Trophoblast cell (in vitro differentiated cells and primary cell): ENCODE measurements at regions not wholly inside any gene's neighbourhood (a gene's known extent, or its start where the extent isn't known, plus 50 kb on each side); places are given as distances from the start of the nearest gene placed in this dataset.
"Not testable (repeated sequence)": the region's sequence is repeated elsewhere in the genome, so short reads cannot be mapped to it uniquely, and the experiment has no call there.

ENCODE experiments used
- DNase-seq, 2 donors: peaks; one replicate each; pipeline ENCODE4 v3.0.0-alpha.2; 2016
- H2AFZ ChIP-seq: 2 replicates; pipeline ENCODE4 v1.6.1; 2013; ENCODE audit warnings: low read length, moderate library complexity, mild to moderate bottlenecking; ENCODE audit not compliant: insufficient read depth, poor library complexity
- H2AK5ac ChIP-seq: 2 replicates; pipeline ENCODE4 v1.6.1; 2013; ENCODE audit warnings: mild to moderate bottlenecking, low read length
- H2BK120ac ChIP-seq: 2 replicates; pipeline ENCODE4 v1.6.1; 2013; ENCODE audit warnings: low read length, mild to moderate bottlenecking, moderate library complexity; ENCODE audit not compliant: insufficient read depth, poor library complexity
- H2BK12ac ChIP-seq: 2 replicates; pipeline ENCODE4 v1.6.1; 2013; ENCODE audit warnings: mild to moderate bottlenecking, low read length, moderate library complexity
- H2BK5ac ChIP-seq: 2 replicates; pipeline ENCODE4 v1.6.1; 2013; ENCODE audit warnings: low read length, low read depth, moderate library complexity, mild to moderate bottlenecking; ENCODE audit not compliant: poor library complexity
- H3K14ac ChIP-seq: 2 replicates; pipeline ENCODE4 v1.6.1; 2013; ENCODE audit warnings: mild to moderate bottlenecking, low read length
- H3K18ac ChIP-seq: 2 replicates; pipeline ENCODE4 v1.6.1; 2013; ENCODE audit warnings: mild to moderate bottlenecking, low read length
- H3K23ac ChIP-seq: 2 replicates; pipeline ENCODE4 v1.6.1; 2013; ENCODE audit warnings: low read length
- H3K27ac ChIP-seq: 2 replicates; pipeline ENCODE4 v1.5.1; 2013; ENCODE audit warnings: low read depth, mild to moderate bottlenecking, inconsistent platforms, low read length, moderate library complexity
- H3K27me3 ChIP-seq: 2 replicates; pipeline ENCODE4 v1.6.1; 2013; ENCODE audit warnings: inconsistent platforms, mild to moderate bottlenecking, low read length, moderate library complexity; ENCODE audit not compliant: insufficient read depth
- H3K36me3 ChIP-seq, 2 experiments: 1 replicate in 1 of 2; 2 replicates in 1 of 2; pipeline ENCODE4 v1.6.1; 2013; ENCODE audit warnings: low read length in 2 of 2, mild to moderate bottlenecking in 2 of 2, moderate library complexity in 1 of 2; ENCODE audit not compliant: insufficient read depth in 2 of 2, control insufficient read depth in 1 of 2
- H3K4ac ChIP-seq: 2 replicates; pipeline ENCODE4 v1.6.1; 2013; ENCODE audit warnings: low read depth, mild to moderate bottlenecking, low read length, moderate library complexity
- H3K4me1 ChIP-seq, 2 experiments: 1 replicate in 1 of 2; 2 replicates in 1 of 2; pipeline ENCODE4 v1.6.1; 2013; ENCODE audit warnings: low read length in 2 of 2, mild to moderate bottlenecking in 2 of 2, moderate library complexity in 1 of 2; ENCODE audit not compliant: insufficient read depth in 2 of 2, control insufficient read depth in 1 of 2
- H3K4me2 ChIP-seq: 2 replicates; pipeline ENCODE4 v1.6.1; 2013; ENCODE audit warnings: inconsistent platforms, mild to moderate bottlenecking, low read length, moderate library complexity
- H3K4me3 ChIP-seq: 2 replicates; pipeline ENCODE4 v1.5.1; 2013; ENCODE audit warnings: mild to moderate bottlenecking, low read depth, low read length, inconsistent platforms
- H3K79me1 ChIP-seq: one replicate; pipeline ENCODE4 v1.6.1; 2013; ENCODE audit warnings: low read length
- H3K79me2 ChIP-seq: 2 replicates; pipeline ENCODE4 v1.6.1; 2013; ENCODE audit warnings: low read length, mild to moderate bottlenecking; ENCODE audit not compliant: control insufficient read depth, insufficient read depth, poor library complexity
- H3K9ac ChIP-seq: 2 replicates; pipeline ENCODE4 v1.6.1; 2013; ENCODE audit warnings: mild to moderate bottlenecking, low read length
- H3K9me3 ChIP-seq: 2 replicates; pipeline ENCODE4 v1.6.1; 2013; ENCODE audit warnings: low read depth, mild to moderate bottlenecking, control low read depth, inconsistent platforms, low read length; ENCODE audit not compliant: insufficient read depth
- H4K12ac ChIP-seq: 2 replicates; pipeline ENCODE4 v1.6.1; 2013; ENCODE audit warnings: low read depth, mild to moderate bottlenecking, low read length, moderate library complexity
- H4K8ac ChIP-seq: 2 replicates; pipeline ENCODE4 v1.6.1; 2013; ENCODE audit warnings: low read depth, mild to moderate bottlenecking, low read length, moderate library complexity
- H4K91ac ChIP-seq: one replicate; pipeline ENCODE4 v1.6.1; 2013; ENCODE audit warnings: low read depth, mild to moderate bottlenecking, low read length, moderate library complexity
- WGBS: extraction: QIAGEN DNeasy Blood & Tissue Kit; methylation state at CpG from one replicate; pipeline ENCODE4 v1.1.7; 2013; ENCODE audit warnings: missing lambda C conversion rate; ENCODE audit not compliant: insufficient read length, insufficient coverage; ENCODE audit errors: extremely low coverage; 5-methylcytosine and 5-hydroxymethylcytosine counted together

DNA sequence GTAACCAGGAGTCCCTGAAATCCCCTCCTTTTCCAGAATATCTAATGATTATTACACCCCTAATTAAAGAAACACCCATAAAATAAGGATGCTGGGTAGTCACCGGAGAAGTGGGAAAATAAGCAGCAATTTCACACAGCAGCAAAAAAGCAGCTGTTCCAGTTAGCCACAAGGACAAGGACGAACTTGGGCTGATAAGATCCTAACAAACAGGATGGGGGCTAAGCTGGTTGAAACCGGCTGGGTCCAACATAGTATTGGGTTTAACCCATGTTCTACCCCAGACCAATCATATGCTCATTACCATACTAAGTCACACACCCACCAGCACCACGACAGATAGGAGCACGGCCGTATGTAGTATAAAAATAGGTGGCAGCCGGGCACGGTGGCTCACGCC, 100.7 kb downstream of the RPL10L start:
- Histone ChIP-seq H2BK5ac (no peak overlapping the region), H2AFZ (no peak overlapping the region), H3K18ac (no peak overlapping the region), H3K27me3 (no peaks in the 10 kb centered on the region), H3K9ac (no peak overlapping the region), H3K4ac (no peak overlapping the region), H3K79me2 (no peaks in the 10 kb centered on the region), H2BK12ac (no peak overlapping the region), H3K9me3 (no peaks in the 10 kb centered on the region), H3K79me1 (no peaks in the 10 kb centered on the region), H3K4me3 (no peak overlapping the region), H4K12ac (no peak overlapping the region), H4K91ac (no peak overlapping the region), H2AK5ac (no peak overlapping the region), H3K27ac (no peak overlapping the region), H4K8ac (no peak overlapping the region), H3K4me2 (no peak overlapping the region), H2BK120ac (no peak overlapping the region), H3K14ac (no peak overlapping the region), H3K4me1 (no peaks in the 10 kb centered on the region), H3K23ac (no peak overlapping the region), H3K36me3 (no peaks in the 10 kb centered on the region)
- WGBS, result no CpG with 5 or more reads among the region's 9 CpGs
- DNase-seq, result no peak

DNA sequence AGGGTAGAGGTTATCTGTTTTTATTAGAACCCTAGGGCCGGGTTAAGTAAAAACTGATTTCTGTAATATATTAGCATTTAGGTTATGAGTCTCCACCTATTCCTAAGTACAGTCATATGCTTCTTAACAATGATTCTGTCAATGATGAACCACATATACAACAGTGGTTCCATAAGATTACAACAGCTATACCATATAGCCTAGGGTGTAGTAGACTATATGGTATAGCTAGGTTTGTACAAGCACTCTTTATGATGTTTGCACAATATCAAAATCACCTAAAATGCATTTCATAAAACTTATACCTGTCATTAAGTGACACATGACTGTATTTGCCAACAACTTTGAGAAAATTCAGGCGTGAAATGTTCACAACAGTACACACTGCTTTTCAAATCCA, 110.6 kb downstream of the RPL10L start:
- H3K4me1 ChIP-seq, result no peaks in the 10 kb centered on the region
- H2BK120ac ChIP-seq, result no peak overlapping the region
- H3K4me2 ChIP-seq, result no peak overlapping the region
- H2BK12ac ChIP-seq, result no peak overlapping the region
- no peak for DNase-seq
- H4K91ac ChIP-seq, result no peak overlapping the region
- no peak overlapping the region for H3K9ac ChIP-seq
- H3K9me3 ChIP-seq, result no peaks in the 10 kb centered on the region
- no peaks in the 10 kb centered on the region for H3K27me3 ChIP-seq
- no peak overlapping the region for H3K14ac ChIP-seq
- no peaks in the 10 kb centered on the region for H3K79me2 ChIP-seq
- no peak overlapping the region for H2AK5ac ChIP-seq
- H3K36me3 ChIP-seq, result no peaks in the 10 kb centered on the region
- WGBS, result no CpG with 5 or more reads among the region's 2 CpGs
- no peak overlapping the region for H2BK5ac ChIP-seq
- H4K12ac ChIP-seq, result no peak overlapping the region
- no peak overlapping the region for H3K4me3 ChIP-seq
- H3K79me1 ChIP-seq, result no peaks in the 10 kb centered on the region
- no peak overlapping the region for H2AFZ ChIP-seq
- no peak overlapping the region for H4K8ac ChIP-seq
- H3K18ac ChIP-seq, result no peak overlapping the region
- H3K27ac ChIP-seq, result no peak overlapping the region
- H3K23ac ChIP-seq, result no peak overlapping the region
- no peak overlapping the region for H3K4ac ChIP-seq

DNA sequence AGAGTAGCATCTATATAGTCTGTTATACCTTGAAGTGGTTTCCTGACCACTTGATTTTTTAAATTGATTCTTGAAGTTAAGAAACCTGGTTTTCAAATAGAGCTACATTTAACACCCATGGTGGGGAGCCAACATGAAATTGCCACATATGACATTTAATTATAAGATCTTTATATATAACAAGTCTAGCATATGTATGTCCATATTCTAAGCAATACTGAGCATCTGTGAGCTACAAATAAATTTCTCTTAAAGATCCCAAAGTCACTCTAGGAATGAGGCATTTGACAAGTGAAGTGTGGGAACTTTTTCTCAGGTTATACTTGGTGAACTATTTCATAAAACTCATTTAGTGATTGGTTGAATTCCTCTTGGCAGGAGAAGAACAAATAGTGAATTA, 132.5 kb downstream of the RPL10L start:
- Histone ChIP-seq H3K14ac (no peak overlapping the region), H2AK5ac (no peak overlapping the region), H2AFZ (no peak overlapping the region), H3K4me3 (no peak overlapping the region), H2BK120ac (no peak overlapping the region), H3K4ac (no peak overlapping the region), H4K8ac (no peak overlapping the region), H2BK12ac (no peak overlapping the region), H3K9ac (no peak overlapping the region), H3K18ac (no peak overlapping the region), H3K79me1 (no peaks in the 10 kb centered on the region), H3K27ac (no peak overlapping the region), H3K4me2 (no peak overlapping the region), H4K91ac (no peak overlapping the region), H3K4me1 (no peaks in the 10 kb centered on the region), H3K79me2 (no peaks in the 10 kb centered on the region), H2BK5ac (no peak overlapping the region), H3K27me3 (no peaks in the 10 kb centered on the region), H4K12ac (no peak overlapping the region), H3K9me3 (no peaks in the 10 kb centered on the region), H3K36me3 (no peaks in the 10 kb centered on the region), H3K23ac (no peak overlapping the region)
- DNase-seq, result no peak

DNA sequence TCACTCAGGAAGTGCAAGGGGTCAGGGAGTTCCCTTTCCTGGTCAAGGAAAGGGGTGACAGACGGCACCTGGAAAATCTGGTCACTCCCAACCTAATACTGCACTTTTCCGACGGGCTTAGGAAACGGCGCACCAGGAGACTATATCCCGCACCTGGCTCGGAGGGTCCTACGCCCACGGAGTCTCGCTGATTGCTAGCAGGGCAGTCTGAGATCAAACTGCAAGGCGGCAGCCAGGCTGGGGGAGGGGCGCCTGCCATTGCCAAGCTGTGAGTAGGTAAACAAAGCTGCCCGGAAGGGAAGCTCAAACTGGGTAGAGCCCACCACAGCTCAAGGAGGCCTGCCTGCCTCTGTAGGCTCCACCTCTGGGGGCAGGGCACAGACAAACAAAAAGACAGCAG, 142.8 kb downstream of the RPL10L start:
- not testable (repeated sequence) for H3K14ac ChIP-seq, H2BK12ac ChIP-seq, H3K27me3 ChIP-seq, H3K27ac ChIP-seq, H3K79me2 ChIP-seq, H4K12ac ChIP-seq, H3K4me2 ChIP-seq, H3K4ac ChIP-seq, H2AFZ ChIP-seq, H3K79me1 ChIP-seq, H4K8ac ChIP-seq, H2AK5ac ChIP-seq, H3K18ac ChIP-seq, H3K4me1 ChIP-seq, H3K4me3 ChIP-seq, H2BK5ac ChIP-seq, H2BK120ac ChIP-seq, H3K9me3 ChIP-seq, H3K23ac ChIP-seq, DNase-seq, H4K91ac ChIP-seq, H3K36me3 ChIP-seq, H3K9ac ChIP-seq
- no CpG with 5 or more reads among the region's 13 CpGs for WGBS

DNA sequence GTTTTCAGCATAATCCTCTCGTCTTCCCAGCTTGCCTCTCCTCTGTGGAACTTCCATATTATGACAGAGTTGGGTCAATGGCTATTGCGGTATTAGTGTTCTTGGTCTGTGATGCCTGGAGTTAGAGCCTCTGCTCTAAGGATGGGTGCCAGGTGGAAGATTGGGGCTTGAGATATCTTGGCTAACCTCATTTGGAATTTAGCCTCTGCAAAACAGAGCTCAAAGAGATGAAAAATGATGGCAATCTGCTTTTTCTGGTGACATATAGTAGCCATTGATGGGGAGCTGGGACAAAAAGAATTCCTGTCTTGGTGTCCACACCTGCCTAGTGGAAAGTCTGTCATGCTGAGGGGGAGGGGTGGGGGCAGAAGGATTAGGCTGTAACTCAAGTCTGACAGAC, 152.1 kb downstream of the RPL10L start:
- Histone ChIP-seq H3K9ac (no peak overlapping the region), H4K8ac (no peak overlapping the region), H3K36me3 (no peaks in the 10 kb centered on the region), H2BK120ac (no peak overlapping the region), H2BK12ac (no peak overlapping the region), H2BK5ac (no peak overlapping the region), H2AK5ac (no peak overlapping the region), H3K9me3 (no peaks in the 10 kb centered on the region), H3K4ac (no peak overlapping the region), H2AFZ (no peak overlapping the region), H3K14ac (no peak overlapping the region), H3K27ac (no peak overlapping the region), H3K79me2 (no peaks in the 10 kb centered on the region), H3K4me2 (no peak overlapping the region), H3K79me1 (no peaks in the 10 kb centered on the region), H3K23ac (no peak overlapping the region), H4K12ac (no peak overlapping the region), H3K18ac (no peak overlapping the region), H3K27me3 (no peaks in the 10 kb centered on the region), H4K91ac (no peak overlapping the region), H3K4me3 (no peak overlapping the region), H3K4me1 (no peaks in the 10 kb centered on the region)
- no CpG with 5 or more reads among the region's 2 CpGs for WGBS
- no peak for DNase-seq
